Naive thymus-derived CD8-positive, alpha-beta T cell (primary cell): ENCODE measurements at regions not wholly inside any gene's neighbourhood (a gene's known extent, or its start where the extent isn't known, plus 50 kb on each side); places are given as distances from the start of the nearest gene placed in this dataset.

Experiments
- ATAC-seq, 2 donors: fragments of 150-1000 bp; cut with Tn5 transposase in 1 of 2; sonication (Bioruptor Pico), chemical (Tn5 transposase) in 1 of 2; 1 replicate in 1 of 2; 2 replicates in 1 of 2; pipeline ENCODE4 v1.10.0; 2021; ENCODE audit warnings: mild to moderate bottlenecking in 2 of 2, moderate library complexity in 2 of 2
- POLR2A ChIA-PET: fragments of 350-600 bp; sonication (Branson Sonifier 250); formaldehyde crosslinking; loops from one replicate; lab custom pipeline; 2021; ENCODE audit warnings: antibody characterized with exemption; lab: Charles Lee
- DNase-seq, 10 donors: peaks; one replicate each; pipeline versions ENCODE4 v3.0.0 to v3.0.0-alpha.2; 2020 to 2022
- H3K27ac Mint-ChIP-seq, 10 donors: one replicate each; pipeline ENCODE4 v1.8.0; 2020 to 2022; ENCODE audit warnings: mild to moderate bottlenecking in 10 of 10, mixed read lengths in 10 of 10, moderate library complexity in 4 of 10, inconsistent platforms in 1 of 10
- H3K27me3 Mint-ChIP-seq, 5 donors: one replicate each; pipeline ENCODE4 v1.8.0; 2021 to 2022; ENCODE audit warnings: mixed read lengths in 5 of 5
- H3K36me3 Mint-ChIP-seq, 3 donors: one replicate each; pipeline ENCODE4 v1.8.0; 2020 to 2022; ENCODE audit warnings: mixed read lengths in 3 of 3, mild to moderate bottlenecking in 2 of 3, inconsistent platforms in 1 of 3
- H3K4me1 Mint-ChIP-seq, 4 donors: one replicate each; pipeline ENCODE4 v1.8.0; 2021 to 2022; ENCODE audit warnings: mixed read lengths in 4 of 4
- H3K4me3 Mint-ChIP-seq, 10 donors: one replicate each; pipeline ENCODE4 v1.8.0; 2020 to 2022; ENCODE audit warnings: mild to moderate bottlenecking in 10 of 10, mixed read lengths in 10 of 10, moderate library complexity in 6 of 10, inconsistent platforms in 1 of 10
- H3K9me3 Mint-ChIP-seq, 9 donors: one replicate each; pipeline ENCODE4 v1.8.0; 2020 to 2022; ENCODE audit warnings: mixed read lengths in 9 of 9, mild to moderate bottlenecking in 3 of 9, inconsistent platforms in 1 of 9, moderate library complexity in 1 of 9

- Mint-ChIP-seq H3K9me3 (peaks cover 13 to 73% (median 37%) of the 10 kb centered on the region in 9 donors), H3K27me3 (no peaks in the 10 kb centered on the region), H3K4me3 (no peak overlapping the region), H3K36me3 (peaks cover 19 to 62% (median 57%) of the 10 kb centered on the region in 3 donors), H3K4me1 (no peaks in the 10 kb centered on the region), H3K27ac (peak overlapping the region in 1 of 10 donors; percentile 76)
- no peak for ATAC-seq
- DNase-seq, result no peak
- POLR2A ChIA-PET, result no interaction called here
Observed at GRCh38 chr3:68173012-68173634, 518.7 kb upstream of the SUCLG2 start.

GRCh38 chr3:68172039-68172438, 517.6 kb upstream of the SUCLG2 start:
- POLR2A ChIA-PET, result no interaction called here
- peaks cover 19 to 62% (median 57%) of the 10 kb centered on the region in 3 donors for H3K36me3 Mint-ChIP-seq
- peaks cover 13 to 73% (median 37%) of the 10 kb centered on the region in 9 donors for H3K9me3 Mint-ChIP-seq
- no peaks in the 10 kb centered on the region for H3K4me1 Mint-ChIP-seq
- DNase-seq (no peak), ATAC-seq (no peak)
- no peak overlapping the region for H3K27ac Mint-ChIP-seq
- no peak overlapping the region for H3K4me3 Mint-ChIP-seq
- H3K27me3 Mint-ChIP-seq, result no peaks in the 10 kb centered on the region

GRCh38 chr3:68163968-68164367, 509.6 kb upstream of the SUCLG2 start:
- H3K27me3 Mint-ChIP-seq, result peaks cover 0 to 9% (median 0%) of the 10 kb centered on the region in 5 donors
- POLR2A ChIA-PET, result no interaction called here
- H3K27ac Mint-ChIP-seq, result no peak overlapping the region
- DNase-seq, result no peak
- H3K4me1 Mint-ChIP-seq, result no peaks in the 10 kb centered on the region
- H3K9me3 Mint-ChIP-seq, result peaks cover 0 to 2% (median 0%) of the 10 kb centered on the region in 9 donors
- no peak overlapping the region for H3K4me3 Mint-ChIP-seq
- peaks cover 0 to under 1% (median 0%) of the 10 kb centered on the region in 3 donors for H3K36me3 Mint-ChIP-seq
- ATAC-seq, result no peak

- POLR2A ChIA-PET, result no interaction called here
- Mint-ChIP-seq H3K9me3 (no peaks in the 10 kb centered on the region), H3K36me3 (no peaks in the 10 kb centered on the region), H3K27me3 (peaks cover 0 to 9% (median 0%) of the 10 kb centered on the region in 5 donors), H3K4me1 (no peaks in the 10 kb centered on the region), H3K4me3 (no peak overlapping the region), H3K27ac (no peak overlapping the region)
- ATAC-seq (no peak), DNase-seq (no peak)
Observed at GRCh38 chr3:68163062-68163461, 508.6 kb upstream of the SUCLG2 start.

- no peak overlapping the region for H3K27ac Mint-ChIP-seq
- H3K27me3 Mint-ChIP-seq, result peaks cover 0 to 9% (median 0%) of the 10 kb centered on the region in 5 donors
- ATAC-seq, result no peak
- POLR2A ChIA-PET, result no interaction called here
- H3K36me3 Mint-ChIP-seq, result no peaks in the 10 kb centered on the region
- DNase-seq, result no peak
- no peaks in the 10 kb centered on the region for H3K9me3 Mint-ChIP-seq
- no peak overlapping the region for H3K4me3 Mint-ChIP-seq
- no peaks in the 10 kb centered on the region for H3K4me1 Mint-ChIP-seq
Observed at GRCh38 chr3:68162644-68163043, 508.2 kb upstream of the SUCLG2 start.

- POLR2A ChIA-PET, result no interaction called here
- no peak overlapping the region for H3K4me3 Mint-ChIP-seq
- H3K36me3 Mint-ChIP-seq, result peaks cover 0 to 6% (median 4%) of the 10 kb centered on the region in 3 donors
- peaks cover 0 to 14% (median 0%) of the 10 kb centered on the region in 9 donors for H3K9me3 Mint-ChIP-seq
- DNase-seq (no peak), ATAC-seq (no peak)
- H3K27me3 Mint-ChIP-seq, result no peaks in the 10 kb centered on the region
- peaks cover 0 to 4% (median 1%) of the 10 kb centered on the region in 4 donors for H3K4me1 Mint-ChIP-seq
- H3K27ac Mint-ChIP-seq, result no peak overlapping the region
Observed at GRCh38 chr3:68151359-68151758, 496.9 kb upstream of the SUCLG2 start.

- peaks cover 0 to 3% (median under 1%) of the 10 kb centered on the region in 4 donors for H3K4me1 Mint-ChIP-seq
- ATAC-seq (no peak), DNase-seq (no peak)
- H3K4me3 Mint-ChIP-seq, result no peak overlapping the region
- peaks cover 0 to 7% (median 2%) of the 10 kb centered on the region in 3 donors for H3K36me3 Mint-ChIP-seq
- H3K27me3 Mint-ChIP-seq, result no peaks in the 10 kb centered on the region
- H3K9me3 Mint-ChIP-seq, result peaks cover 0 to 16% (median under 1%) of the 10 kb centered on the region in 9 donors
- H3K27ac Mint-ChIP-seq, result no peak overlapping the region
- POLR2A ChIA-PET, result no interaction called here
Observed at GRCh38 chr3:68148447-68148846, 494.0 kb upstream of the SUCLG2 start.

GRCh38 chr3:68142441-68142840, 488.0 kb upstream of the SUCLG2 start:
- no peak for DNase-seq
- no peak for ATAC-seq
- Mint-ChIP-seq H3K27ac (no peak overlapping the region), H3K9me3 (peaks cover 0 to 9% (median 0%) of the 10 kb centered on the region in 9 donors), H3K27me3 (no peaks in the 10 kb centered on the region), H3K4me1 (peaks cover 0 to 5% (median 2%) of the 10 kb centered on the region in 4 donors), H3K4me3 (no peak overlapping the region), H3K36me3 (peaks cover 0 to 3% (median 0%) of the 10 kb centered on the region in 3 donors)
- POLR2A ChIA-PET, result no interaction called here

- ATAC-seq (no peak), DNase-seq (no peak)
- peaks cover 0 to 9% (median 0%) of the 10 kb centered on the region in 9 donors for H3K9me3 Mint-ChIP-seq
- peaks cover 0 to 3% (median 0%) of the 10 kb centered on the region in 3 donors for H3K36me3 Mint-ChIP-seq
- no peak overlapping the region for H3K4me3 Mint-ChIP-seq
- H3K27me3 Mint-ChIP-seq, result no peaks in the 10 kb centered on the region
- H3K27ac Mint-ChIP-seq, result no peak overlapping the region
- H3K4me1 Mint-ChIP-seq, result peaks cover 0 to 5% (median 1%) of the 10 kb centered on the region in 4 donors
- POLR2A ChIA-PET, result no interaction called here
Observed at GRCh38 chr3:68139897-68140296, 485.5 kb upstream of the SUCLG2 start.

GRCh38 chr3:68136411-68136810, 482.0 kb upstream of the SUCLG2 start:
- H3K4me3 Mint-ChIP-seq, result no peak overlapping the region
- no peak overlapping the region for H3K27ac Mint-ChIP-seq
- DNase-seq (no peak), ATAC-seq (no peak)
- H3K9me3 Mint-ChIP-seq, result peaks cover 0 to 16% (median 0%) of the 10 kb centered on the region in 9 donors
- peaks cover 0 to 4% (median 1%) of the 10 kb centered on the region in 4 donors for H3K4me1 Mint-ChIP-seq
- POLR2A ChIA-PET, result no interaction called here
- H3K27me3 Mint-ChIP-seq, result peaks cover 0 to 4% (median 0%) of the 10 kb centered on the region in 5 donors
- peaks cover 0 to 14% (median 4%) of the 10 kb centered on the region in 3 donors for H3K36me3 Mint-ChIP-seq

GRCh38 chr3:68135067-68135466, 480.7 kb upstream of the SUCLG2 start:
- POLR2A ChIA-PET, result no interaction called here
- ATAC-seq, result no peak
- peaks cover 8 to 17% (median 8%) of the 10 kb centered on the region in 3 donors for H3K36me3 Mint-ChIP-seq
- DNase-seq, result no peak
- peaks cover 0 to 17% (median 0%) of the 10 kb centered on the region in 5 donors for H3K27me3 Mint-ChIP-seq
- H3K9me3 Mint-ChIP-seq, result peaks cover 0 to 16% (median 0%) of the 10 kb centered on the region in 9 donors
- no peak overlapping the region for H3K27ac Mint-ChIP-seq
- H3K4me3 Mint-ChIP-seq, result no peak overlapping the region
- H3K4me1 Mint-ChIP-seq, result peaks cover 0 to 8% (median 2%) of the 10 kb centered on the region in 4 donors

- peaks cover 0 to 16% (median 4%) of the 10 kb centered on the region in 9 donors for H3K9me3 Mint-ChIP-seq
- H3K27ac Mint-ChIP-seq, result no peak overlapping the region
- ATAC-seq (no peak), DNase-seq (no peak)
- H3K36me3 Mint-ChIP-seq, result peaks cover 8 to 19% (median 8%) of the 10 kb centered on the region in 3 donors
- peaks cover 0 to 19% (median 13%) of the 10 kb centered on the region in 4 donors for H3K4me1 Mint-ChIP-seq
- POLR2A ChIA-PET, result no interaction called here
- H3K4me3 Mint-ChIP-seq, result no peak overlapping the region
- H3K27me3 Mint-ChIP-seq, result peaks cover 0 to 17% (median 0%) of the 10 kb centered on the region in 5 donors
Observed at GRCh38 chr3:68129065-68129464, 474.7 kb upstream of the SUCLG2 start.

- Mint-ChIP-seq H3K4me3 (no peak overlapping the region), H3K4me1 (peaks cover 0 to 18% (median 12%) of the 10 kb centered on the region in 4 donors), H3K27me3 (peaks cover 0 to 1% (median 0%) of the 10 kb centered on the region in 5 donors), H3K9me3 (peaks cover 0 to 10% (median 2%) of the 10 kb centered on the region in 9 donors), H3K27ac (no peak overlapping the region), H3K36me3 (peaks cover 0 to 10% (median 0%) of the 10 kb centered on the region in 3 donors)
- ATAC-seq (no peak), DNase-seq (no peak)
- POLR2A ChIA-PET, result no interaction called here
Observed at GRCh38 chr3:68123231-68123630, 468.8 kb upstream of the SUCLG2 start.
